ENCODE measurements at regions not wholly inside any gene's neighbourhood (a gene's known extent, or its start where the extent isn't known, plus 50 kb on each side); places are given as distances from the start of the nearest gene placed in this dataset.

DNA sequence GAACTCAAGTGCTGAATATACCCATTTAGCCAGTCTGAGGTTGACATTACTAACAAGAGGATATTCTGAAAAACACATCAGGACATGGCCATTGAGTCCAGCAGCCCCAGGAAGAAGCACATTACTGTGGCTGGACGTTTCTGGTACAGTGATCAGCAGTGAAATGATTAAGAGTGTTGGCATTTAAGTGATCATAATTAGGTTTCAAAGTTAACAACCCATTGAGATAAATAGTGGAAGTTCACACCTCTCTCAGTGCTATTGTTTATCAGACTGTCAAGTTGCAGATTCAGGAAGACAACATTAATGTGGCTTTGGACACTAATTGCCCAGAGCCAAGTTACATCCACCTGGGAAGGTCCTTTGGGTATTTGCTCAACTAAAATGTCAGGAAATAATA, 139.5 kb upstream of the GAREM1 start:
- TF ChIP-seq, protein P1, sequence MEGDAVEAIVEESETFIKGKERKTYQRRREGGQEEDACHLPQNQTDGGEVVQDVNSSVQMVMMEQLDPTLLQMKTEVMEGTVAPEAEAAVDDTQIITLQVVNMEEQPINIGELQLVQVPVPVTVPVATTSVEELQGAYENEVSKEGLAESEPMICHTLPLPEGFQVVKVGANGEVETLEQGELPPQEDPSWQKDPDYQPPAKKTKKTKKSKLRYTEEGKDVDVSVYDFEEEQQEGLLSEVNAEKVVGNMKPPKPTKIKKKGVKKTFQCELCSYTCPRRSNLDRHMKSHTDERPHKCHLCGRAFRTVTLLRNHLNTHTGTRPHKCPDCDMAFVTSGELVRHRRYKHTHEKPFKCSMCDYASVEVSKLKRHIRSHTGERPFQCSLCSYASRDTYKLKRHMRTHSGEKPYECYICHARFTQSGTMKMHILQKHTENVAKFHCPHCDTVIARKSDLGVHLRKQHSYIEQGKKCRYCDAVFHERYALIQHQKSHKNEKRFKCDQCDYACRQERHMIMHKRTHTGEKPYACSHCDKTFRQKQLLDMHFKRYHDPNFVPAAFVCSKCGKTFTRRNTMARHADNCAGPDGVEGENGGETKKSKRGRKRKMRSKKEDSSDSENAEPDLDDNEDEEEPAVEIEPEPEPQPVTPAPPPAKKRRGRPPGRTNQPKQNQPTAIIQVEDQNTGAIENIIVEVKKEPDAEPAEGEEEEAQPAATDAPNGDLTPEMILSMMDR (IDR thresholded peaks at IDR 0.05; ENCODE audit: poor library complexity, severe bottlenecking): no peak
- no peak for TF ChIP-seq EP300 (conservative IDR thresholded peaks at IDR 0.05; ENCODE audit: poor library complexity, severe bottlenecking)
- TF ChIP-seq TAF1 (IDR thresholded peaks at IDR 0.05; ENCODE audit: low read depth): no peak
- TF ChIP-seq SMC3 (conservative IDR thresholded peaks at IDR 0.05; ENCODE audit: poor library complexity): no peak
- TF ChIP-seq RAD21 (conservative IDR thresholded peaks at IDR 0.05): no peak
- no peak for TF ChIP-seq EZH2 (IDR thresholded peaks at IDR 0.05; ENCODE audit: borderline replicate concordance, insufficient read depth, low read length, poor library complexity, severe bottlenecking)

Measured in neural cell (in vitro differentiated cells).